Stimulated activated naive B cell treated with anti-CD40 and anti-IgM and Interleukin-4, amounts not matched to agents 10 μg/mL and 1 μg/mL and 100 μg/mL, for 72 hours (primary cell): ENCODE measurements at regions not wholly inside any gene's neighbourhood (a gene's known extent, or its start where the extent isn't known, plus 50 kb on each side); places are given as distances from the start of the nearest gene placed in this dataset.
"Not testable (repeated sequence)": the region's sequence is repeated elsewhere in the genome, so short reads cannot be mapped to it uniquely, and the experiment has no call there.

Experiments used
- ATAC-seq, 2 donors: fragments of 150-1000 bp; cut with Tn5 transposase; replicated peaks; 2 replicates each; pipeline ENCODE4 v1.10.0; 2021; ENCODE audit warnings: moderate library complexity in 1 of 2
- DNase-seq: peaks from one replicate; pipeline ENCODE4 v3.0.0; 2021
- H3K27ac Mint-ChIP-seq: one replicate; pipeline ENCODE4 v1.8.0; 2022; ENCODE audit warnings: mild to moderate bottlenecking, mixed read lengths
- H3K27me3 Mint-ChIP-seq, 2 donors: one replicate each; pipeline ENCODE4 v1.8.0; 2022; ENCODE audit warnings: mixed read lengths in 2 of 2
- H3K36me3 Mint-ChIP-seq, 2 donors: one replicate each; pipeline ENCODE4 v1.8.0; 2022; ENCODE audit warnings: mixed read lengths in 2 of 2, mild to moderate bottlenecking in 1 of 2
- H3K4me1 Mint-ChIP-seq, 2 donors: one replicate each; pipeline ENCODE4 v1.8.0; 2022; ENCODE audit warnings: mixed read lengths in 2 of 2, mild to moderate bottlenecking in 1 of 2
- H3K4me3 Mint-ChIP-seq, 2 donors: one replicate each; pipeline ENCODE4 v1.8.0; 2022; ENCODE audit warnings: mild to moderate bottlenecking in 2 of 2, mixed read lengths in 2 of 2, moderate library complexity in 1 of 2
- H3K9me3 Mint-ChIP-seq, 2 donors: one replicate each; pipeline ENCODE4 v1.8.0; 2022; ENCODE audit warnings: mixed read lengths in 2 of 2, mild to moderate bottlenecking in 1 of 2

DNA sequence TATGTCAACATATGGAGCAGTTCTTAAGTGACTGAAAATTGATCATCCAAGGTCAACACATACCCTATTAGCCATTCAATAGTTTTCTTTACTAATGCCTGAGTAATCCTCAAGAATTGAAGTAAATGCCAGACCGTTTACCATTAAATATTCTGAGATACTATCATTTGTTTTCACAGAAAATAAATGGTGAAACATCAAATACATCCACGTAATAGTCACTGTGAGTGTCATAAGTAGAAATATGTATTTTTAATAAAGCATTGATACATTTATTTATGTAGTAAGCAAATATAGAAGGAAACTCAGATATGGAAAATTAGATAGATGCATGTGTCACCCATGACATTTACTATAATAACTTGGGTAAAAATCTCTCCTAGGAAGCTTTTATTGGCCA, 927.8 kb upstream of the NRXN1 start:
- H3K4me3 Mint-ChIP-seq = no peak overlapping the region

DNA sequence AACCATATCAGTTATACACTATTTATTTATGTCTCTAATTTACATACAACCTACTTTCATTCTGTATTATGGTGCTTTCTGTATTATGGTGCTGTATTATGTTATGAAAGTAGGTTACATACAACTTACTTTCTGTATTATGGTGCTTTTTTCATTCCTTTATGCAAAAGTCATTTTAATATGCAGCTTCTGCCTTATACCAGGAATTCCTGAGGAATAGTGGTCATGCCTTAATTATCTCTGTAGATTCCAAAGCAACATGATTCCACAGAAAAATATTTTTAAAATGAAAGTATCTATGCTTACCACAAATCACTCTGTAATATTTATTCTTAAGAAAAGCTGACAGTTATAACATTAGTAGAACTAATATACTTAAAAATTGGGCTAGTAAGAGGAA, 922.0 kb upstream of the NRXN1 start:
- H3K36me3 Mint-ChIP-seq = peaks cover 0 to 1% of the 10 kb centered on the region in 2 donors
- H3K27ac Mint-ChIP-seq = no peak overlapping the region
- H3K4me3 Mint-ChIP-seq = no peak overlapping the region
- H3K4me1 Mint-ChIP-seq = no peaks in the 10 kb centered on the region
- DNase-seq (no peak), ATAC-seq (no peak)
- H3K9me3 Mint-ChIP-seq = peaks cover 12 to 14% of the 10 kb centered on the region in 2 donors
- H3K27me3 Mint-ChIP-seq = no peaks in the 10 kb centered on the region

More for the DNA sequence above, 927.8 kb upstream of the NRXN1 start:
- H3K27ac Mint-ChIP-seq = no peak overlapping the region
- H3K36me3 Mint-ChIP-seq = no peaks in the 10 kb centered on the region
- peaks cover 0 to 2% of the 10 kb centered on the region in 2 donors for H3K9me3 Mint-ChIP-seq
- DNase-seq (no peak), ATAC-seq (no peak)
- H3K27me3 Mint-ChIP-seq = no peaks in the 10 kb centered on the region
- H3K4me1 Mint-ChIP-seq = no peaks in the 10 kb centered on the region

DNA sequence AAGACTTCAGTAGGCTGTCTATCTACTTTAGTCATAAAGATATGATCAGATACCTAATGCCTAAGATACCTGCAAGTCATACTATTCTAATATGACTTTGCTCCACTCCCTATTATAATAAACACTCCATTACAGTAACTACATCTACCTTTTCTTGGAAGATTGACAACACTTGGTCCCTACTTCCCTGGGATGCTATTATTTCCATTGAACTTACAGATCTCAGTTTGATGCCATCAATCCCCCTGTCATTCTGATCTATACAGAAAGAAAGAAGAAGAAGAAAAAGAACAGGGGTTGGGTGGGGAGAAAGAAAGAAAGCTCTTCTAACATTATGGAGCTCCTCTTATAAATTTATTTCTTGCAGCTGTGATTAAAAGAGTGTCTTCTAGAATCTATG, 889.1 kb upstream of the NRXN1 start:
- H3K36me3 Mint-ChIP-seq = peaks cover 0 to 2% of the 10 kb centered on the region in 2 donors
- H3K27ac Mint-ChIP-seq = no peak overlapping the region
- no peaks in the 10 kb centered on the region for H3K27me3 Mint-ChIP-seq

DNA sequence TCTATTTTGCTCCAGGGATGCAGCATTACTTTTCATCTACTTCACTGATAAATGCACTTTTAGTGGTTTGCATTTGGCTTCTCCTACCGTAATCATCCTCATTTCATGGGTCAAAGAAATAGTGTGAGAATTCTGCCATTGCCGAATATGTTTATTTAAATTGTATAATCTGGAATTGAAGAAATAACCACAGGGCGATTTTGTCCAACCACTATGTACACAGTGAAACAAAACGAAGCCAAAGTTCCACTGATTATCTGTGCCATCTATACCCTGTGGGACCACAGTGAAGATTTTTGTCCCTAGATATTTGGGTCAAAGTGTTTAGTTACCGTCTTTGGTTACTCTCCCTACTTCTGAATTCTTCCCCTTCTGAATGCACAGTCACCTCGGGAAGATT, 888.6 kb upstream of the NRXN1 start:
- peaks cover 4 to 18% of the 10 kb centered on the region in 2 donors for H3K9me3 Mint-ChIP-seq
- DNase-seq (no peak), ATAC-seq (no peak)
- H3K4me3 Mint-ChIP-seq = no peak overlapping the region
- no peak overlapping the region for H3K27ac Mint-ChIP-seq
- no peaks in the 10 kb centered on the region for H3K4me1 Mint-ChIP-seq
- no peaks in the 10 kb centered on the region for H3K27me3 Mint-ChIP-seq
- peaks cover 0 to 2% of the 10 kb centered on the region in 2 donors for H3K36me3 Mint-ChIP-seq

More for the DNA sequence above, 889.1 kb upstream of the NRXN1 start:
- ATAC-seq = no peak
- Mint-ChIP-seq H3K9me3 (peaks cover 4 to 15% of the 10 kb centered on the region in 2 donors), H3K4me3 (no peak overlapping the region), H3K4me1 (no peaks in the 10 kb centered on the region)
- no peak for DNase-seq

DNA sequence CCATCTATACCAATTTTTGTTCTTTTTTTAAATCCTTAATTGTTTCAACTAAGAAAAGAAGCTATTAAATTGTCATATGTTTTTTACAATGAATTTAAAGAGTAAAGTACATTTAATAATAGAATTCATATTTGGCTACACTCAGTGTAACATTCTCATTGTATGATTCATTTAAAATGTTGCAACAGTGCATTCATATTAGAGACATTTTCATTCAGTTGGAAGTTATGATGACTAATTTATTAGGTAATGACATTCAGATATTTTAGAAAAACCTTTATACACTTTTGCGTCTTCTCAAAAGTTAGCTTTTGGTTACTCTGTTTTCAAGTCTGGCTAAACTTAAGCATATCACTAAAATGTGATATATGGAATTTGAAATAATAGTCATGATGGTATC, 887.5 kb upstream of the NRXN1 start:
- Mint-ChIP-seq H3K4me1 (no peaks in the 10 kb centered on the region), H3K27ac (no peak overlapping the region), H3K4me3 (no peak overlapping the region), H3K9me3 (peaks cover 7 to 16% of the 10 kb centered on the region in 2 donors), H3K36me3 (no peaks in the 10 kb centered on the region), H3K27me3 (no peaks in the 10 kb centered on the region)
- ATAC-seq (no peak), DNase-seq (no peak)

DNA sequence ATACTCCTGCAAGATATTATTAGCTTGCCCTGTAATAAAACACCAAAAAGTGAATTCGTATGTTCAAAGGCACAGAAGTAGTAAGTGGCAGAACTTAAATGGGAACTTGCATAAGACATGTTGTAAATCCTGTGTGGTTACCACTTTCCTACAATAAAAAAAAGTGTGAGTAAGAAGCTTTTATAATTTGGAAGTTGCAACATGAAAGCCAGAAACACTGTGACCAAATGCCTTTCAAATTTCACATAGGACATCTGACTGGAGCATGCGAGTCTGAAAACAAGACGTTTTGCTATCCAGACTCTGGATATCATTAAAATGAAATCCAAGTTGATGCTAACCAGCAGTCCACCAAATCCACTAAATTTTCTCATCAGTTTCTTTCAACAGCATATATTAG, 886.2 kb upstream of the NRXN1 start:
- H3K9me3 Mint-ChIP-seq = peaks cover 13 to 15% of the 10 kb centered on the region in 2 donors
- H3K36me3 Mint-ChIP-seq = no peaks in the 10 kb centered on the region
- no peak overlapping the region for H3K4me3 Mint-ChIP-seq
- no peaks in the 10 kb centered on the region for H3K27me3 Mint-ChIP-seq
- DNase-seq (no peak), ATAC-seq (no peak)
- no peaks in the 10 kb centered on the region for H3K4me1 Mint-ChIP-seq
- H3K27ac Mint-ChIP-seq = no peak overlapping the region

DNA sequence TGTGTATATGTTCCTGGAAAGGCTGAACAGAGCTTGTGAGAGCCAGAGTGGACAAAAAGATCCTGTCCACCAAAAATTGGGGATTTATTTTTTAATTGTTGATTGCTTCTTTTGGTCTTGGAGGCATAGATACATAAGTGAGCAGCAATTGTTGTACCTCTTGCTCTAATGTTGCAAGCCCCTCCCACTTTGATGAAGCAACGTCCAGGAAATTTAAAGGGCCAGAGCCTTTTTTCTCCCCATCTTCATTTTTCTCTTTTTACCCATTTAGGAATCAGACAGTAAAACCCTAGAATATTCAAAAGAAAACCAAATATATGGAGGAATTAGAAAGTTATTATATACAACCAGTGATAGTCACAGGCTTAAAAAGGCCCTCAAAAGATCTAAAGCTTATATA, 871.8 kb upstream of the NRXN1 start:
- Mint-ChIP-seq H3K9me3 (peaks cover 0 to 2% of the 10 kb centered on the region in 2 donors), H3K27me3 (no peaks in the 10 kb centered on the region), H3K27ac (no peak overlapping the region), H3K4me3 (no peak overlapping the region), H3K4me1 (no peaks in the 10 kb centered on the region), H3K36me3 (no peaks in the 10 kb centered on the region)
- no peak for ATAC-seq
- DNase-seq = no peak

DNA sequence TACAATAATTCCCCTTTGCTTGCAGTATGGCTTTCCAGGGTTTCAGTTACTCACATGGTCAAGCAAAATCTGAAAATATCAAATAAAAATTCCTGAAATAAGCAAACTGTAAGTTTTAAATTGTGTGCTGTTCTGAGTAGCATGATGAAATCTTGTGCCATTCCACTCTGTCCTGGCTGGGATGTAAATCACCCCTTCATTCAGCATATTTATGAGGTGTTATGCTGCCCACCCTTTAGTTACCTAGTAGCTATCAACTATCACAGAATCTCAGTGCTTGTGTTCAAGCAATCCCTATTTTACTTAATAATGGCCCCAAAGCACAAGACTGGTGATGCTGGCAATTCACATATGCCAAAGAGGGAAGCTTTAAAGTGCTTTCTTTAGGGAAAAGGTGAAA, 867.7 kb upstream of the NRXN1 start:
- Mint-ChIP-seq H3K27me3 (no peaks in the 10 kb centered on the region), H3K4me1 (no peaks in the 10 kb centered on the region), H3K36me3 (no peaks in the 10 kb centered on the region), H3K27ac (no peak overlapping the region), H3K4me3 (no peak overlapping the region), H3K9me3 (peaks cover 0 to 2% of the 10 kb centered on the region in 2 donors)
- DNase-seq = no peak
- ATAC-seq = no peak

DNA sequence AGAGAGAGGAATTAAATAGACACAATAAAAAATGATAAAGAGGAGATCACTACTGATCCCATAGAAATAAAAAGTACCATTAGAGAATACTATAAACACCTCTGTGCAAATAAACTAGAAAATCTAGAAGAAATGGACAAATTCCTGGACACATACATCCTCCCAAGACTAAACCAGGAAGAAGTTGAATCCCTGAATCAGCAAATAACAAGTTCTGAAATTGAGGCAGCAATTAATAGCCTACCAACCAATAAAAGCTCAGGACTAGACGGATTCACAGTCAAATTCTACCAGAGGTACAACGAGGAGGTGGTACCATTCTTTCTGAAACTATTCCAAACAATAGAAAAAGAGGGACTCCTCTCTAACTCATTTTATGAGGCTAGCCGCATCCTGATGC, 862.7 kb upstream of the NRXN1 start:
- not testable (repeated sequence) for H3K36me3 Mint-ChIP-seq, DNase-seq, H3K27me3 Mint-ChIP-seq, H3K27ac Mint-ChIP-seq, H3K4me1 Mint-ChIP-seq, ATAC-seq, H3K4me3 Mint-ChIP-seq
- H3K9me3 Mint-ChIP-seq = peaks cover 5 to 13% of the 10 kb centered on the region in 2 donors

DNA sequence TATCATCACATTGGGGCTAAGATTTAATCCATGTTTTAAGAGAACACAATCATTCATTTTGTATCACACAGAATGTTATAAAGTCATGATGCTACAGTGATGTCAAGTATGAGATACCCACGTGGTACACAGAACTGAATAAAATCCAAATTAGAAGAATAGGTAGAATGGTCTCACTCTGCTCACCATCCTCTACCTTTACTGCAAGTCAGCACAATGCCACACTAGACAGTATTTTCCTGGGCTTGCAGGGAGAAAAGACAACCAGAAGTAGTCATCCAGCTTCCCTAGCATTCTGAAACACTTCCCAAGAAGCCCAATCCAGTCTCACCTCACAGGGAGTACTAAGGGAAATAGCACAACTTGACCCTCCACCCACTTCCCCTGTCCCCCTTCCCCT, 856.2 kb upstream of the NRXN1 start:
- Mint-ChIP-seq H3K36me3 (no peaks in the 10 kb centered on the region), H3K4me3 (no peak overlapping the region), H3K27me3 (no peaks in the 10 kb centered on the region), H3K4me1 (no peaks in the 10 kb centered on the region), H3K27ac (no peak overlapping the region), H3K9me3 (peaks cover 8 to 15% of the 10 kb centered on the region in 2 donors)
- ATAC-seq (no peak), DNase-seq (no peak)

DNA sequence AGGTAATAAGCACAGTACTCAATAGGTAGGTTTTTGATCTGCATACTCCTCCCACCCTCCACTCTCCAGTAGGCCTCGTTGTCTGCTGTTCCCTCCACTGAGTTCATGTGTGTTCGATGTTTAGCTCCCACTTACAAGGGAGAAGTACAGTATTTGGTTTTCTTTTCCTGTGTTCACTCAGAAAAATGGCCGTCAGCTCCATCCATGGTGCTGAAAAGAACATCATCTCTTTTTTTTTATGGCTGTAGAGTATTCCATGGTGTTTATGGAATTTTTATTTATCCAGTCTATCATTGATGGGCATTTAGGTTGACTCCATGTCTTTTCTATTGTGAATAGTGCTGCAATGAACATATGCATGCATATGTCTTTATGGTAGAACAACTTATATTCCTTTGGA, 849.7 kb upstream of the NRXN1 start:
- ATAC-seq (no peak), DNase-seq (no peak)
- H3K4me3 Mint-ChIP-seq = no peak overlapping the region
- H3K36me3 Mint-ChIP-seq = no peaks in the 10 kb centered on the region
- no peaks in the 10 kb centered on the region for H3K4me1 Mint-ChIP-seq
- no peak overlapping the region for H3K27ac Mint-ChIP-seq
- peaks cover 5 to 20% of the 10 kb centered on the region in 2 donors for H3K9me3 Mint-ChIP-seq
- no peaks in the 10 kb centered on the region for H3K27me3 Mint-ChIP-seq

DNA sequence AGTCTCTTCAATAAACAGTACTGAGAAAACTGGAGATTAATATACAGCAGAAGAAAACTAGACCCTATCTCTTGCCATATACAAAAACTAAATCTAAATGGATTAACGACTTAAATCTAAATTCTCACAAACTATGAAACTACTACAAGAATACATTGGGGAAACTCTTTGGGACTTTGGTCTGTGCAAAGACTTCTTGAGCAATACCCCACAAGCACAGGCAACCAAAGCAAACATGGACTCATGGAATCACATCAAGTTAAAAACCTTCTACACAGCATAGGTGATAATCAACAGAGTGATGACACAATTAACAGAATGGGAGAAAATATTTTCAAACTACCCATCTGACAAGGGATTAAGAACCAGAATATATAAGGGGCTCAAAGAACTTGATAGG, 848.2 kb upstream of the NRXN1 start:
- DNase-seq (no peak), ATAC-seq (no peak)
- Mint-ChIP-seq H3K9me3 (peaks cover 6 to 18% of the 10 kb centered on the region in 2 donors), H3K27me3 (no peaks in the 10 kb centered on the region), H3K4me1 (no peaks in the 10 kb centered on the region), H3K27ac (no peak overlapping the region), H3K4me3 (no peak overlapping the region), H3K36me3 (no peaks in the 10 kb centered on the region)

DNA sequence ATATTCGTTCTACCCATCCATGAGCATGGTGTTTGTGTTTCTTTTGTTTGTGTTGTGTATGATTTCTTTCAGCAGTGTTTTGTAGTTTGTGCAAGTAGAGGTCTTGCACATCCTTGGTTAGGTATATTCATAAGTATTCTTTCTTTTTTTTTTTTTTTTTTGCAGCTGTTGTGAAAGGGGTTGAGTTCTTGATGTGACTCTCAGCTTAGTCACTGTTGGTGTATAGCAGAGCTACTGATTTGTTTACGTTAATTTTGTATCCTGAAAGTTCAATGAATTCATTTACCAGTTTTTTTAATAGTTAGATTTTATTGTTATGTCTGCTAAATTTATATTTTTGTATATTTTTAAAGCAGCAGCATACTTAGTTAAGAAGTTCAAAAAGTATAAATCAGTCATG, 834.4 kb upstream of the NRXN1 start:
- ATAC-seq (no peak), DNase-seq (no peak)
- Mint-ChIP-seq H3K9me3 (peaks cover 0 to 4% of the 10 kb centered on the region in 2 donors), H3K27ac (no peak overlapping the region), H3K27me3 (no peaks in the 10 kb centered on the region), H3K36me3 (no peaks in the 10 kb centered on the region), H3K4me3 (no peak overlapping the region), H3K4me1 (no peaks in the 10 kb centered on the region)

DNA sequence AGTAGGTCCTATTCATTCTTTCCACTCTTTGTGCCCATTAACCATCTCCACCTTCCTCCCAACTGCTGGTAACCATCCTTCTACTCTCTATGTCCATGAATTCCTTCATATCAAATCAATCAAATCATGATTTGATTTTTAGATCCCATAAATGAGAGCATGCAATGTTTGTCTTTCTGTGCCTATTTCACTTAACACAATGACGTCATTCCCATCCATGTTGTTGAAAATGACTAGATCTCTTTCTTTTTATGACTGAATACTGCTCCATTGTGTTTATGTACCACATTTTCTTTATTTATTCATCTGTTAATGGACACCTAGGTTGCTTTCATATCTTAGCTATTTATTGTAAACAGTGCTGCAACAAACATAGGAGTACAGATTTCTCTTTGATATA, 827.3 kb upstream of the NRXN1 start:
- no peaks in the 10 kb centered on the region for H3K36me3 Mint-ChIP-seq
- peaks cover 4 to 7% of the 10 kb centered on the region in 2 donors for H3K9me3 Mint-ChIP-seq
- no peak overlapping the region for H3K4me3 Mint-ChIP-seq
- H3K4me1 Mint-ChIP-seq = no peaks in the 10 kb centered on the region
- no peak overlapping the region for H3K27ac Mint-ChIP-seq
- ATAC-seq (no peak), DNase-seq (no peak)
- H3K27me3 Mint-ChIP-seq = no peaks in the 10 kb centered on the region

DNA sequence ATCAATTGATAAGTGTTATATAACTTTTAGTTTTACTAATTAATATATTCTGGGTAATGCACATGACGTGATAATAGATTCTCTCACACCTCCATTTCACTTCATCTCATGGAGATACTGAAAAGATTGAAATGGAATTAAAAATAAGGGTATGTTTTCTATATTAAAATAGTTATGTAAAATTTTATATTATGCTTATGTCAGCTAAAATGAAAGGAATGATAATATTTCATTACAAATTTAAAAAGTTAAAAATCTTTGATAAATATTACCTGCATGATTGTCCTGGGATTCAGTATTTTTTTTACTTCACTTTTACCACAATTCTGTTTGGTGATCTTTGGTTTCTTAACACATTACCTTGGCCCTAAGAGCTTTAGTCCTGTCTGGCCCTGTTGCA, 823.8 kb upstream of the NRXN1 start:
- no peak overlapping the region for H3K27ac Mint-ChIP-seq
- no peaks in the 10 kb centered on the region for H3K4me1 Mint-ChIP-seq
- no peaks in the 10 kb centered on the region for H3K27me3 Mint-ChIP-seq
- no peak for DNase-seq
- no peak for ATAC-seq
- H3K4me3 Mint-ChIP-seq = no peak overlapping the region
- peaks cover 3 to 7% of the 10 kb centered on the region in 2 donors for H3K9me3 Mint-ChIP-seq
- no peaks in the 10 kb centered on the region for H3K36me3 Mint-ChIP-seq

DNA sequence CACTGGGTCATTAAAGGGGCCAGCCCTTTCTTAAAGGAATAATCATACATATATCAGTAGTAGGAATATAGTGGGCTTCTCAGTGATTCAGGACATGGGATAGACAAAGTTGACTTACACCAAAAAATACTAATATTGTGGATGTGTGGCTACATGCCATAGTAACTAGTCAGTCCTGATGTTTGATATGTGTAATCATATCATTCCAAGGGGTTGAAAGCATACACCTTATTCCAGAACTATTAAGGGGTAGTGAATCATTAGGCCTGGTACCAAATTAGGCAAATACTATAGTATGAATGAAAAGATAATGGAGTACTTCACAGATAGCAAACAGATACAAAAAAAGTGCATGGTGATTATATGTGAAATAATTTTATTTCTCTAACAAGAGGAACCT, 814.9 kb upstream of the NRXN1 start:
- Mint-ChIP-seq H3K36me3 (no peaks in the 10 kb centered on the region), H3K27me3 (no peaks in the 10 kb centered on the region), H3K27ac (no peak overlapping the region), H3K4me3 (no peak overlapping the region), H3K9me3 (peaks cover 1 to 8% of the 10 kb centered on the region in 2 donors), H3K4me1 (no peaks in the 10 kb centered on the region)
- ATAC-seq (no peak), DNase-seq (no peak)
